H1 (cell line): ENCODE measurements at regions not wholly inside any gene's neighbourhood (a gene's known extent, or its start where the extent isn't known, plus 50 kb on each side); places are given as distances from the start of the nearest gene placed in this dataset.

ENCODE experiments used
- CTCF ChIA-PET: fragments of 300-600 bp; sonication (Branson Sonifier 250); formaldehyde crosslinking; loops from one replicate; lab custom pipeline; 2021; ENCODE audit not compliant: partially characterized antibody; lab: Charles Lee
- POLR2A ChIA-PET: fragments of 300-600 bp; sonication (Branson Sonifier 250); formaldehyde crosslinking; loops from one replicate; lab custom pipeline; 2021; ENCODE audit warnings: inconsistent platforms; ENCODE audit not compliant: partially characterized antibody; lab: Charles Lee
- DNase-seq, 2 experiments: peaks; one replicate each; pipeline versions ENCODE4 v3.0.0 to v3.0.0-alpha.2; 2010 to 2022; ENCODE audit warnings: low spot score in 2 of 2, low read depth in 1 of 2, mixed read lengths in 1 of 2
- FAIRE-seq: peaks from 2 replicates; lab custom pipeline; 2011; peaks lifted over from hg19 to GRCh38; lab: Jason Lieb, UNC
- H2AFZ ChIP-seq: 2 replicates; pipeline ENCODE4 v1.8.1; 2012; ENCODE audit warnings: low read length, inconsistent platforms
- H2AK5ac ChIP-seq: 2 replicates; pipeline ENCODE4 v1.6.1; 2013; ENCODE audit warnings: low read depth, low read length
- H2BK120ac ChIP-seq: replicated peaks from 2 replicates; pipeline ENCODE3; 2013; ENCODE audit warnings: low read depth, low read length, inconsistent platforms
- H2BK12ac ChIP-seq: 2 replicates; pipeline ENCODE4 v1.6.1; 2013; ENCODE audit warnings: low read depth, low read length
- H2BK15ac ChIP-seq: 2 replicates; pipeline ENCODE4 v1.6.1; 2013; ENCODE audit warnings: low read length
- H2BK20ac ChIP-seq: 2 replicates; pipeline ENCODE4 v1.6.1; 2013; ENCODE audit warnings: low read length
- H2BK5ac ChIP-seq: 2 replicates; pipeline ENCODE4 v1.6.1; 2013; ENCODE audit warnings: low read depth, low read length
- H3K14ac ChIP-seq: 2 replicates; pipeline ENCODE4 v1.6.1; 2013; ENCODE audit warnings: inconsistent platforms; ENCODE audit not compliant: insufficient read length
- H3K18ac ChIP-seq: 2 replicates; pipeline ENCODE4 v1.6.1; 2013; ENCODE audit warnings: low read length; ENCODE audit errors: extremely low read depth
- H3K23ac ChIP-seq: 2 replicates; pipeline ENCODE4 v1.6.1; 2013; ENCODE audit warnings: inconsistent platforms; ENCODE audit not compliant: insufficient read length
- H3K23me2 ChIP-seq: 2 replicates; pipeline ENCODE4 v1.6.1; 2013; ENCODE audit warnings: low read depth, low read length
- H3K27ac ChIP-seq: 2 replicates; pipeline ENCODE4 v1.6.1; 2011; ENCODE audit warnings: low read depth, low read length, inconsistent platforms
- H3K27me3 ChIP-seq, 4 experiments: replicated peaks in 1 of 4; 1 replicate in 1 of 4; 2 replicates in 3 of 4; pipeline versions ENCODE4 v1.6.1 to v1.8.1; 2011 to 2013; ENCODE audit warnings: low read length in 3 of 4, mild to moderate bottlenecking in 3 of 4, inconsistent platforms in 2 of 4, mixed read lengths in 2 of 4, moderate library complexity in 1 of 4; ENCODE audit not compliant: control insufficient read depth in 3 of 4, insufficient read depth in 3 of 4; ENCODE audit errors: extremely low read depth in 1 of 4
- H3K36me3 ChIP-seq, 4 experiments: 2 replicates each; pipeline versions ENCODE4 v1.6.1 to v1.8.1; 2011 to 2013; ENCODE audit warnings: mild to moderate bottlenecking in 4 of 4, low read length in 3 of 4, moderate library complexity in 2 of 4, control low read depth in 1 of 4, inconsistent platforms in 1 of 4; ENCODE audit not compliant: insufficient read depth in 4 of 4, control insufficient read depth in 2 of 4
- H3K4ac ChIP-seq: replicated peaks from 2 replicates; pipeline ENCODE3; 2013; ENCODE audit warnings: low read length, low read depth, mixed read lengths, inconsistent platforms; ENCODE audit not compliant: insufficient read length
- H3K4me1 ChIP-seq, 4 experiments: replicated peaks in 1 of 4; 1 replicate in 1 of 4; 2 replicates in 3 of 4; pipeline versions ENCODE4 v1.6.1 to v1.8.1; 2011 to 2013; ENCODE audit warnings: low read length in 3 of 4, inconsistent platforms in 2 of 4, mixed read lengths in 1 of 4; ENCODE audit not compliant: insufficient read depth in 4 of 4, control insufficient read depth in 3 of 4
- H3K4me2 ChIP-seq, 2 experiments: 2 replicates each; pipeline versions ENCODE4 v1.6.1 to v1.8.1; 2011 to 2013; ENCODE audit warnings: low read depth in 2 of 2, low read length in 2 of 2, control low read depth in 1 of 2, inconsistent platforms in 1 of 2, mild to moderate bottlenecking in 1 of 2; ENCODE audit not compliant: insufficient read depth in 1 of 2
- H3K4me3 ChIP-seq, 4 experiments: fragments of 200-600, 300-600 bp in 1 of 4; sonication (generic), shearing (Covaris generic), sonication (Bioruptor Twin) in 1 of 4; 2 replicates each; pipeline versions ENCODE4 v1.5.1 to v1.8.1; 2011 to 2016; ENCODE audit warnings: low read length in 4 of 4, low read depth in 3 of 4, control low read depth in 2 of 4, inconsistent platforms in 2 of 4, mild to moderate bottlenecking in 2 of 4, mixed read lengths in 1 of 4, moderate library complexity in 1 of 4; ENCODE audit not compliant: insufficient read depth in 2 of 4; ENCODE audit errors: extremely low read depth in 1 of 4
- H3K56ac ChIP-seq: replicated peaks from 2 replicates; pipeline ENCODE3; 2013; ENCODE audit warnings: low read depth, mild to moderate bottlenecking, mixed read lengths, low read length, inconsistent platforms; ENCODE audit not compliant: insufficient read length
- H3K79me1 ChIP-seq: 2 replicates; pipeline ENCODE4 v1.6.1; 2013; ENCODE audit warnings: low read depth, low read length, control low read depth
- H3K79me2 ChIP-seq, 2 experiments: 2 replicates each; pipeline versions ENCODE4 v1.6.1 to v1.8.1; 2012 to 2013; ENCODE audit warnings: low read length in 2 of 2, mild to moderate bottlenecking in 2 of 2, inconsistent platforms in 1 of 2; ENCODE audit not compliant: insufficient read depth in 2 of 2, control insufficient read depth in 1 of 2
- H3K9ac ChIP-seq, 4 experiments: replicated peaks in 1 of 4; 1 replicate in 1 of 4; 2 replicates in 3 of 4; pipeline versions ENCODE4 v1.6.1 to v1.8.1; 2011 to 2013; ENCODE audit warnings: low read depth in 3 of 4, low read length in 3 of 4, control low read depth in 2 of 4, mild to moderate bottlenecking in 2 of 4, moderate library complexity in 2 of 4, inconsistent platforms in 1 of 4; ENCODE audit errors: extremely low read depth in 1 of 4
- H3K9me3 ChIP-seq, 2 experiments: 2 replicates each; pipeline versions ENCODE4 v1.6.1 to v1.8.1; 2012 to 2013; ENCODE audit warnings: mild to moderate bottlenecking in 2 of 2, moderate library complexity in 2 of 2, control low read depth in 1 of 2, inconsistent platforms in 1 of 2, low read depth in 1 of 2, low read length in 1 of 2, mixed read lengths in 1 of 2; ENCODE audit not compliant: insufficient read depth in 2 of 2
- H4K20me1 ChIP-seq, 2 experiments: replicated peaks in 1 of 2; 2 replicates each; pipeline versions ENCODE3 to v1.8.1; 2011 to 2013; ENCODE audit warnings: inconsistent platforms in 2 of 2, low read length in 2 of 2, mild to moderate bottlenecking in 1 of 2; ENCODE audit not compliant: insufficient read depth in 2 of 2, control insufficient read depth in 1 of 2
- H4K5ac ChIP-seq: 2 replicates; pipeline ENCODE4 v1.6.1; 2013; ENCODE audit warnings: low read length, low read depth, mixed read lengths, inconsistent platforms; ENCODE audit not compliant: insufficient read length
- H4K8ac ChIP-seq: 2 replicates; pipeline ENCODE4 v1.8.0; 2013; ENCODE audit warnings: mild to moderate bottlenecking, moderate library complexity, low read length, inconsistent platforms; ENCODE audit not compliant: insufficient read depth; ENCODE audit errors: extremely low read depth
- H4K91ac ChIP-seq: replicated peaks from 2 replicates; pipeline ENCODE3; 2013; ENCODE audit warnings: low read length, mixed read lengths, inconsistent platforms; ENCODE audit not compliant: insufficient read length
- CTCF ChIP-seq, 3 experiments: IDR thresholded peaks; 1 replicate in 2 of 3; 2 replicates in 1 of 3; pipeline versions ENCODE4 v1.5.1 to v1.6.1; 2011; ENCODE audit warnings: low read length in 3 of 3, mild to moderate bottlenecking in 3 of 3, inconsistent platforms in 2 of 3, low read depth in 1 of 3, moderate library complexity in 1 of 3; ENCODE audit not compliant: insufficient read depth in 1 of 3; ENCODE audit errors: control extremely low read depth in 1 of 3
- GTF2F1 ChIP-seq: IDR thresholded peaks from 2 replicates; pipeline ENCODE4 v1.6.1; 2012; ENCODE audit warnings: low read depth, low read length, improper control_type of control experiment, borderline replicate concordance
- KDM1A ChIP-seq: fragments of 200-600, 300-600 bp; sonication (generic); IDR thresholded peaks from 2 replicates; pipeline ENCODE4 v1.7.1; 2016; ENCODE audit warnings: mild to moderate bottlenecking, low read length, borderline replicate concordance
- MAX ChIP-seq: IDR thresholded peaks from 2 replicates; pipeline ENCODE4 v1.6.1; 2012; ENCODE audit warnings: inconsistent platforms
- RXRA ChIP-seq: IDR thresholded peaks from 2 replicates; pipeline ENCODE4 v1.6.1; 2011; ENCODE audit warnings: low read depth, mild to moderate bottlenecking, low read length, moderate library complexity; ENCODE audit not compliant: insufficient read depth
- TAF7 ChIP-seq: optimal IDR thresholded peaks from 2 replicates; pipeline ENCODE3; 2011; ENCODE audit warnings: low read depth, mild to moderate bottlenecking, inconsistent platforms, low read length, moderate library complexity, borderline replicate concordance
- TCF12 ChIP-seq: IDR thresholded peaks from 2 replicates; pipeline ENCODE4 v1.6.1; 2011; ENCODE audit warnings: low read depth, mild to moderate bottlenecking, low read length
- WGBS, 2 experiments: shearing (Covaris generic) in 1 of 2; methylation state at CpG; one replicate each; pipeline versions ENCODE4 v1.1.6 to v1.1.7; 2013 to 2015; ENCODE audit warnings: low lambda C conversion rate in 2 of 2, mixed read lengths in 2 of 2, inconsistent platforms in 1 of 2, low coverage in 1 of 2, missing lambda C conversion rate in 1 of 2; ENCODE audit not compliant: insufficient replicate concordance in 2 of 2, insufficient coverage in 1 of 2, insufficient read length in 1 of 2; ENCODE audit errors: extremely low coverage in 1 of 2, missing lambda C conversion rate in 1 of 2; 5-methylcytosine and 5-hydroxymethylcytosine counted together

- H3K4ac ChIP-seq, result no peak overlapping the region
- H2BK5ac ChIP-seq, result no peak overlapping the region
- no peak overlapping the region for H3K14ac ChIP-seq
- H3K9me3 ChIP-seq, result peaks cover 0 to 5% of the 10 kb centered on the region in 2 experiments; a peak in 2 of 4 replicates
- no peaks in the 10 kb centered on the region for H3K79me2 ChIP-seq
- no peaks in the 10 kb centered on the region for H3K36me3 ChIP-seq
- FAIRE-seq, result no peak
- no peaks in the 10 kb centered on the region for H4K20me1 ChIP-seq
- CTCF ChIA-PET, result interaction anchor here (0.5 to 1.4 kb wide), 2 partner anchors 13 to 159 kb away, joined by 3 to 4 read pairs; no protein-coding TSS in a partner anchor
- no peaks in the 10 kb centered on the region; a peak in 2 of 7 replicates for H3K27me3 ChIP-seq
- no peak overlapping the region for H3K23ac ChIP-seq
- no peak overlapping the region for H4K8ac ChIP-seq
- DNase-seq, result no peak
- TF ChIP-seq RXRA, result no peak
- TF ChIP-seq TCF12, result no peak
- TF ChIP-seq TAF7, result no peak
- TF ChIP-seq CTCF (IDR thresholded peaks at IDR 0.05; ENCODE audit: control extremely low read depth in 1 of 3, insufficient read depth in 1 of 3, low read depth in 1 of 3, low read length in 3 of 3), result no peak
- TF ChIP-seq KDM1A, result no peak
- TF ChIP-seq MAX, result no peak
- no peak for TF ChIP-seq GTF2F1
- WGBS, 2 experiments, result 100% methylated on average over 1 of the region's 1 CpG; no CpG with 5 or more reads in 1 of the 2 experiments
- H3K27ac ChIP-seq, result no peak overlapping the region
- H3K18ac ChIP-seq, result no peak overlapping the region
- H3K4me3 ChIP-seq, result no peak overlapping the region
- H4K5ac ChIP-seq, result no peak overlapping the region
- H2AFZ ChIP-seq, result no peak overlapping the region; the same call in 1 of the 2 replicates
- H3K4me2 ChIP-seq, result no peak overlapping the region
- no peak overlapping the region for H2AK5ac ChIP-seq
- H3K23me2 ChIP-seq, result no peaks in the 10 kb centered on the region
- H2BK20ac ChIP-seq, result no peak overlapping the region
- H2BK15ac ChIP-seq, result no peak overlapping the region
- H3K79me1 ChIP-seq, result no peaks in the 10 kb centered on the region
- no peak overlapping the region for H3K9ac ChIP-seq
- H2BK120ac ChIP-seq, result peak overlapping the region; percentile 26
- H2BK12ac ChIP-seq, result peak overlapping the region; percentile 6; the same call in 1 of the 2 replicates
- POLR2A ChIA-PET, result no interaction called here
- H4K91ac ChIP-seq, result no peak overlapping the region
- H3K4me1 ChIP-seq, result peaks cover 3 to 10% (median 5%) of the 10 kb centered on the region in 4 experiments; a peak in 4 of 7 replicates
- no peak overlapping the region for H3K56ac ChIP-seq
These were observed 223.7 kb downstream of the QDPR start for GRCh38 chr4:17288151-17288550.
